ENCODE measurements at regions not wholly inside any gene's neighbourhood (a gene's known extent, or its start where the extent isn't known, plus 50 kb on each side); places are given as distances from the start of the nearest gene placed in this dataset.
"Not testable (repeated sequence)": the region's sequence is repeated elsewhere in the genome, so short reads cannot be mapped to it uniquely, and the experiment has no call there.

DNA sequence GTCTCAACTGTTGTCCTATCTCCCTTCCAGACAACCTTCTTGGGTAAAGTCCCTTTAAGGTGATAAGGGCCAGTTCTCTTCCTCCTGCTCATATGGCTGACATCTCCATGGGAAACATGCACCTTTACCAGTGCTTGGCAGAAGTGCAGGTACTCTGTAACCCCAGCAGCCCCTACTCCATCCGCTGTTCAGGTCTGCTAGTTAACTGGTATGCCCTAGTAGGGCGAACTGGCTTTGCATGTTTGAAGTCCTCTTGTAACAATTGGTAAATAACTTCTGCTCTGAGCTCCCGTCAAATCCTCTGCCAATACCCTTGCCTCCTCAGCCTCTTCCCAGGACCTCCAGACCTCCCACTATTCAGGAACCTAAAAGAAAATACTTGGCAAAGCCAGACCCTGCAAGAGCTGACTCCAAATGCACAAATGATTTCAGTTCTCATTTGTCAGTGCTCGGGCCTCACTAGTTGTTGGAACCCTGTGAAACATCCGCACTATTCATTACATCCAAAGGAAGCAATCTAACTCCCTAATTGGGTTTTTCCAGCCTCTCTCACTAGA is 703.7 kb downstream of the MAFB start:
- DNase-seq (ENCODE audit: low read depth): no peak

DNA sequence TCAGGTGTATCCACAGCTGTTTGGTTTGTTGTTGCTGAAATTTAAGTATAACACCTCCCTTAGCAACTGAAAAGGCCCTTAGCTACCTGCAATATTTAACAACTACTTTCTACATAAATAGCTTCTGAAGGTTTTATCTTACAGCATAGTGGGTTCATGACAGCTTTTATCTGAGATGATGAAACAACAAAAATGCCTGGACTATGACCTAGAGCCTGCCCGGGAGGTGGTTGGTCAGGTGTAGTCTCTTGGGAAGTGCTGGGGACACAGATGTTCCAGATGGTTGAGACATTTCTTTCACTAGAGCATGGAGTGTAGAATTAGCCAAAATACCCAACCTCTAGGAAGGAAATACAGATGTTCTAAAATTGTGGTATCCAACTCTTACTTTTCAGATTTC is 705.4 kb downstream of the MAFB start:
- no peak for DNase-seq (ENCODE audit: low read depth)

DNA sequence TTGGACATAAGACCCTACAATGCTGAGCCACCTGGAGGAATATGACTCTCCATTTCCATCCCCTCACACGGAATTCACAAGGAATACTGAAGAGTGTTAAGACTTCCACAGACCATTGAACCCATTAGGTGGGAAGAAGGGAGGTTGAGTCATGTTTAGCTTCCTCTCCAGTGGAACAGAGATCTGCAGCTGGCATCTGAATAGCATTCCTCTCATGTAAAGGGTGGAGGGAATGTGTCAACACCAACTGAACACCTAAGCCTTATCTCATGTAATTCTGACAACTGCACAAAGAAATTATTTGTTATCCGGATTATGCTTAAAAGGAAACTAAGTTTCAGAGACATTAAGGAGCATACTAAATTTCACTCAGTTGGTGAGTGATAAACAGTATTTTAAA is 705.9 kb downstream of the MAFB start:
- DNase-seq (ENCODE audit: low read depth): no peak

DNA sequence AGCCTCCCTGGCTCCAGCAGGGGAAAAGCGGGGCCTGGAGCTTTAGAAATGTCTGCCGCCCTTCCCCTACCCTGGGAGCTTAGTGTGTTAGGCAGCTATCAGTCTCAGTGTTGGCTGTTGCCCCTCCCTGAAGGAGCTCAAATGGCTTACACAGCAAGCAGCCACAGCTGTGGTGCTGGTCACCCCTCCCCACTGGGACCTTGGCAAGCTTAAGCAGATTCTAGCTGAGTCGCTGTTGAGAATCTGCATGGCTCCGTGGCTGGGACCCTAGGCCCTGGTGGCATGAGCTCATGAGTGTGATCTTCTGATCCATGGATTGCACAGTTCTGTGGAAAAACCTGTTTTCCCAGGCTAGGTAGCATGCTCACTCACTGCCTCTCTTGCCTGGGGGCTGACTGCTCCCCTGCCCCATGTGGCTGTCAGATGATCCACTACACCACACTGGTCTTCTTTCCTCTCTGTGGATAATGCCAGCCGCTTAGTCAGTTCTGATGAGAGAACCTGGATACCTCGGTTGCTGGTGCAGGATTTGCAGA is 714.0 kb downstream of the MAFB start:
- DNase-seq (ENCODE audit: low read depth): no peak

DNA sequence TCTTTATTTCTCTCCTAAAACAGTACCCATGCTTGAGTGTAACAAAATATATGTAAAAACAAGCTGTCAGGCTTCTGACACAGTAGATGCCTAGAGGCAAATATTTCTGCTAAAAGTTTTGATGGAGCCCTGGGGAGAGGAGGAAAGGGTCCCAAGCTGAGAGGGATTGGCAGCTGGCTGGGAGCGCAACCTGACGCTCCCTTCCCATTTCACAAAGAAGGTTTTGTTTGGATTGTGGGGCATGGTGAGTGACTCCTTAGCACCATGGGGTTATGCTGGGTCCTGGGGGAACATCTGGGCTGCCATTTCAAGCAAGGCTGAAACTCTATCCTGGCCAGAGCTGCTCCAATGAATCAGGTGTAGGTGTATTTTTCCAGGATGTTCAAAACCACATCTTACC is 720.5 kb downstream of the MAFB start:
- no peak for DNase-seq (ENCODE audit: low read depth)

DNA sequence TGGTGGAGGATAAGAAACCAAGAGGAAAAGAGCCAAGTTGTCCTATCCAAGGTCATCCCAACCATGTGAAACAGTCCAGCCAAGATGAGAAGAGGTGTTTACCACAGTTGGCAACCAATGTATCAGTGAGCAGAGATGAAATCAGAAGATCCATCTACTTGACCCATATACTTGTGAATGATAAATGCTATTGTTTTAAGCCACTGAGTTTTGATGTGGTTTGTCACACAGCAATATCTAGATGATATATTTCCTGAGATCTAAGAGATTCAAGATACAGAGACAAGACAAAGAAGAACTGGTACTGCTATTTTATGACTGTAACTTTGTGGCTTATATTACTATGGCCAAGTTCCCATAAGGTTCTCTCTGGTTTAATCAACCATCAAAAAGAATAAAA is 721.2 kb downstream of the MAFB start:
- DNase-seq (ENCODE audit: low read depth): no peak

DNA sequence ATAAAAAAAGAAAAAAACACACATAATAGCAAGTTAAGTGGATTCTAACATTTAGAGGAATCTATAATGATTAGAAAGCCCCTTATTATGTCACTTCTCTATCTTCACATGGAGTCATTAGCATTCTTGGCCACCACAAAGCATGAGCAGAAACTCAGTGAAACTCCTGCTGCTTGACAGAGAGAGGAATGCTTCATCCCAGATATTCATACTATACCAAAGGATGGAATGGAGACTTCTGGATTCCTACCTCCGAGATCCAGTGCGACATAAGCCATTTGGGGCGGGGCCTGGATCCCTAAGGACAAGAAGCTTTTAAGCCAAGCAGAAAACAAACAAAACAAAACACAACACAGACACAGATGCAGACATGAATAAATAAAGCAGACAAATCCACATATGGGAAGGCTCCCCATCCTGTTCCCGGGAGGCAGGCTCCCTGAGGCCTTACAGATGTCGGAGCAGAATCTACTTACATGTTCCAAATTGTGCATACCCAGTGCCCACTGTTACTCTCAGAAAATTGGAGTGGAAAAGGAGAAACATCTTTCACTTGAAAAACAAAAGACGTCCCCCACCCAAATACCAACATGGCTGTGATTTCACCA is 727.3 kb downstream of the MAFB start:
- no peak for DNase-seq (ENCODE audit: low read depth)

DNA sequence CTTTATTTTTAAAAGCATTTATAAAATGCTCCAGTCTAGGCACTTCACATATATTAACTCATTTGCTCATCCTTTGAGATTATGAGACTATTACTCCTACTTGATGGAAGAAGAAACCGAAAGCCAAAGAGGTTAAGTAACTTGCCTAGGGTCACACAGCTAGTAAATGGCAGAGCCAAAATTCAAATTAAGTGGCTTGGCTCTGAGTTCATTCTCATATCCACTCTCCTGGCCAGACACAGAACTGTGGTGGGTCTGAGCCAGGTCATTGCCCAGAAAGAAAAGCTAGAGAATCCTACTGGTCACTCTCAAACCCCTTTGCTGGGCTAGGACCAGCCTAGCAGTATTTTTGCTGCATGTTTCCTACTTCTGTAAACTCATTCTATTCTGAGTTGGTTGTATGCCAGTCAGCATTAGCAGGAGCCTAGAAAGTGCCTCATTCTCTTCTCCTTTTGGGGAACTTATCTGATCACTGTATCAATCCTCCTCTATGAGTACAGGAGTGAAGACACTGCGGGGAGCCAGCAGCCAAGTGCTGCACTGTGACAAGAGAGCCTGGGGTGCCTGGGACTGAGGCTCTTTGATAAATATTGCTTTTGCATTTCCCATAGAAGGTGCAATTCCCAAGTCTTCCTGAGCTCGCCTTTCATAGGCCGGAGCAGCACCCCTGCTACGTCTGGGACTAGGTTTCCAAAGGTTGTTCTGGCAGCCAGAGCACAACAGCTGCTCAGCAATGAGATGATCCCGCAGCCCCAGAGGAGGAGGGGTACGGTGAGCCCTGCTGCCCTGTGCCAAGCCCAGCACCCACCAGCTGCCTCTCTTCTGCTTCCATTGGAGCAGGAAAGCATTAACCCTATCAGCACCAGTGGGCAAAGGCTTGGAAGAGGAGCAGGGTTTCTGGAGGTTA is 728.3 kb downstream of the MAFB start:
- no peak for DNase-seq (ENCODE audit: low read depth)

DNA sequence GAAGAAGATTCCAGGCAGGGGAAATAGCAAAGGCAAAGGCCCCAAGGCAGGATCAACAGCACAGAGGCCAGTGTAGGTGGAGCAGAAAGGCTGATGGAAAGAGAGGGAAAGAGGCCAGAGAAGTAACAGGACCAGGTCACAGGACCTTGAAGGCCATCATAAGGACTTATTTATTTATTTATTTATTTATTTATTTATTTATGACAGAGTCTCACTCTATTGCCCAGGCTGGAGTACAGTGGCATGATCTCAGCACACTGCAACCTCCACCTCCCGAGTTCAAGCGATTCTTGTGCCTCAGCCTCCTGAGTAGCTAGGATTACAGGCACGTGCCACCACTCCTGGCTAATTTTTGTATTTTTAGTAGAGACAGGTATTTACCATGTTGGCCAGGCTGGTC is 731.1 kb downstream of the MAFB start:
- not testable (repeated sequence) for DNase-seq (ENCODE audit: low read depth)

DNA sequence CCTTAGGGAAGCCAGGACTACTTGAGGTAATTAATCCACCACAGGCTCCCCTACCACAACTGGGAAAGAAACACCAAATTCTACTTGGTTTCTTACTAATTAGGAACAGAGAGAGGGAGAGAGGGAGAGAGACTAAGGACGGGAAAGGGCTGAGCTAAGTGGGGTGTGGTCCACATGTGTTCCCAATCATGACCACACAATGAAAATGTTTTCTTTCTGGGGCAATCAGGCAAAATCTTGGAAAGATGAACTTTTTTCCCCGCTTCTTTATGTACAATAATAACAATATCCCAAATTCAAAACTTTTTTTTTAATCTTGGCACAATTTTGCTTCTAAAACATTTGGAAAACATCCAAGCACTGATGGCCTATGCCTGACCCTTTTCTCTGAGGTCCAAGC is 734.4 kb downstream of the MAFB start:
- DNase-seq (ENCODE audit: low read depth): no peak

DNA sequence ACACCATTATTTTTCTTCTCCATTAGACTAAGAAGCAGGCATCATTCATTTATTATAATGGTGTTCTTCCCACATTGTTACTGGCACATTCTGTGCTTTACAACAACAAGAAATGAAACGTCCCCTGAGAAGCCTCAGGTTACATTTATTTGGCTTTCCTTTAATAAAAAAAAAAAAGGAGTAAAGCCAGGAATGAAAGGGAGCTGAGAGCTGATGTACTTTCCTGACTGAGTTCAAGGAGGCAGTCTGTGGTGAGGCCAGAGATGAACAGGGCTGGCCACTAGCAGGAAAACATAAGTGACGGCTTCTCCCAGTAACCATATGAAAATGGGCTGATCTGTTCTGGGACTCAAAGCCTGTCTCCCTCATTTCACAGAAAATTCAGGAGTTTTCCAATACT is 742.1 kb downstream of the MAFB start:
- DNase-seq (ENCODE audit: low read depth): no peak

DNA sequence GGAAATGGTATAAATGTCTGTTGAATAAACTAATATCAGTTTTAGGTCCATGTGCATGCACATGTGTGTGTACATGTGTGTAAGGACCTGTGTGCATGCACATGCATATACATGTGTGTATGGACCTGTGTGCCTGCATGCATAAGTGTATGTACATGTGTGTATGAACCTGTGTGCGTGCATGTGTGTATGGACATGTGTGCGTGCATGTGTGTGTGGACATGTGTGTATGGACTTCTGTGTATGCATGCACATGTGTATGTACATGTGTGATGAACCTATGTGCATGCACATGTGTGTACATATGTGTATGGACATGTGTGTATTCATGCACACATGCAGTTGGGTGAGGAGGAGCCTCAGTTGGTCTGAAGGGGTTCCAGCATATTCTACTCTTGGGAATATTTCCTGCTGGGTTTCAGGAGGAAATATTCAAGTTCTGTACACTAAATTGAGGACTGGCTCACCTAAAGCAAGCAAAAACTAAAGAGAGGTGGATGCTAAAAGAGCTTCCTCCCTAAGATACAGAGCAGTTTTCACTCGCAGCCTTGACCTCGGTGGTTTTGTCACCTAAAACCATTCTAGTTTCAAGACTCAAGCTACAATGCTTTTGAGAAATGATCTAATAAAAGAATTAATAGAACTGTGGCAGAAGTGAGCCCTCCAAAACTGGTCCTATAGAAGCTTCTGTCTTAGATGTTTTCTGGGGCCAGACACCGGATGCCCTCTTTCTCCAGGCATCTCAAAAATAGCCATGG is 742.8 kb downstream of the MAFB start:
- no peak for DNase-seq (ENCODE audit: low read depth)

DNA sequence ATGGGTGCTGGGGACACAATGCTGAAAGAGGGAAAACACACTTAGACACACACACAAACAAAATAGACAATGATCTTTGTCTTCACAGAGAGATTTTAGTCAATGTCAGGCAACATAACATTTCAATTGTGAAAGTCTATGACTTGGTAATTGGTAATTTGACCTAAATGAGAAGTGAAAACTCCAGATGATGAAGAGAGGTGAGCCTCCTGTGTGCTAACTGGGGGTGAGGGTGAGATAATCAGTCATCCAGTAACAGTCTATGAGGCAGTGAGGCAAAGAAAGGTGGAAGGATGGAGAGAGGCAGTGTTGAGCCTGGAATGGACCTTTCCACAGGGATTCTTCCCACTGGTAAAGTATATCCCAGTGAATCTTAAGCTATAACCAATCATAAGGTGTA is 744.2 kb downstream of the MAFB start:
- no peak for DNase-seq (ENCODE audit: low read depth)

DNA sequence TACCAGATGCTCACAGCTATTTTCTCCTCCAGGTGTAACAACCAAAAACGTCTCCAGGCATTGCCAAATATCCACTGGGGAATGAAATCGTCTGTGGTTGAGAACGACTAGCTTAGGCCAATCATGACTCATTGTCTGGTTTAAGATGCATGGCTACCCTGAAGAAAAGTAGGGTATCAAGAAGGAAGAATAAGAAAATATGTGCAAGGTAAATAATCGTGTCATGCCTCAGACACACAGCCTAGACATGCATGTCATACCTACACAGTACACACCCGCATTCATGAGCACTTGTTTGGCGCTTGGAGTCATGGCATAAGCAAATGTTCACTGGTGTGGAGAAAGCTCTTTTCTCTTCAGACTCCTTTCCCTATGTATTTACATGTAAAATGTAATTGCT is 745.7 kb downstream of the MAFB start:
- DNase-seq (ENCODE audit: low read depth): no peak

DNA sequence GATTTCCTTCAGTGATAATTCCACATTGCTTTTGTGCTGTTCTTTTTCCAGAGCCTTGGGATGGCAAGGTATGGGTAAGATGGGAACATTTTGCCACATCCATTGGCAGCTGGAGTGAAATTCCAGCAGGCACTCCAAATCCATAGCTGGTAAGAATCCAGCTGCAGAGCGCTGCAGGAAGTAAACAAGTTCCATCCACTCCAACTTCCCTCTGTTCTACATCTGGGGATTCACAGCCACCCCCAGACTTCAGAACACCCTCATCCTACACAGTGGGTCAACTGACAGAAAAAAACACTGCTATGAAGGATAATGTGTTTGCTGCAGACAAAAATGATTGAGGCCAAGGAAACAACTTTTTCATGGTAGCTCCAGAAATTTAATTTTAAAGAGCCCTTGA is 747.8 kb downstream of the MAFB start:
- DNase-seq (ENCODE audit: low read depth): no peak

DNA sequence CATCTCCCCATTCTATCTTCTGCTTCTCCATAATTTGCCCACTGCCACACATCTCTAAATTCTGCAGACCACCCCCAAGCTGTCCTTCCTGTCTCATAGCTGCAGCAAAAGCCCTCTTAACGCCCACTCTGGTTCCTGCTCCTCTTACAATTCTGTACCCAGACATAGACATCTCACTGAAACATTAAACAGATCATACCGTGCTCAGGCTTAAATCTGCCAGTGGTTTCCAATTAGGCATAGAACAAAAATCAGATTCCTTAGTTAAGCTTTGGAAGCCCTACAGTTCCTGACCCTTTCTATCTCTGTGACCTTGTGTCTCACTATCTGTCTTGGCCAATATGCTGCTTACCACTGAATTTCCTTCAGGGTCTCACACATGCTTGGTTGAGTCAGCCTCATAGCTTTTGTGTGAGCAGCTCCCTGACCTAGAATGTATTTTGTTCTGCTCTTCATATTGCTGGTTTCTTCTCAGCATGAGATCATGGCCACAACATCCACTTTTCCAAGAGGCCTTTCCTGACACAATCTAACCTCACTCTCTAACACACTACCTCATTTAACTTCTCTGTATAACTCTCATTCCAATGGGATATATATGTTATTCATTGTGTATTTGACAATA is 749.7 kb downstream of the MAFB start:
- DNase-seq (ENCODE audit: low read depth): no peak

DNA sequence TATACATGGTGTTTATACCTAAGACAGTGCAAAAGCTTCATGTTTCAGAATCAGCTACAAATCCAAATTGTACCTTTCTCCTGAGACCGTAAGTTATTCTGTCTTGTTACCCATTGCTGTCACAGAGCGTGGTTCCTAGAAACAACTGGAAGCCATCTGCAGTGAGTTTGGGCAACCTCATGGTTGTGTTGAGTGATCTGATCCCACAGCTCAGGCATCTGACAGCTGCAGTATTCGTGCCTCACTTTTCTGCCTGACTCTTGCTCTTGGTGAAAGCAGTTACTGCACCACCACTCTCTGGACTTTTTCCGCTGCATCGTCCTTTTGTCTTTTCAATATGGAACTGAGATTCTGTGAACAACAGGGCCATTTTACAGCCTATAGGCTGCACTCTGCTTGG is 752.6 kb downstream of the MAFB start:
- no peak for DNase-seq (ENCODE audit: low read depth)

DNA sequence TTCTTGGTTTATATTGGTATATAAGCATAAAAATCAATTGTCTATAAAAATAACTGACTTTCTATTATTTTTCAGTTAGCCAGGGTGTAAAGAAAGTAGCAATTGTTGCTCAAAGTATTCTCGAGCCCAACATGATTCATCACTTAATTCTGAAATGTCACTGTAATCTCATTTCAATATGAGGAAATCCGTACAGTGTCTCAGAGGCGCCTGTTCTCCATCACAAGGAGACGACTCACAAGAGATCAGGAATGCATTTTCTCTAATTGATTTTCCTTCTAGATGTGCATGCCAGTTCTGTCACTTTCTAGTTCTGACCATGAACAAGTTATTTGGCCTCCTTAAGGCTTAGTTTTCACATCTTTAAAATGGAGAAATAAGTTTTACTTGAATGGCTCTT is 753.1 kb downstream of the MAFB start:
- no peak for DNase-seq (ENCODE audit: low read depth)

DNA sequence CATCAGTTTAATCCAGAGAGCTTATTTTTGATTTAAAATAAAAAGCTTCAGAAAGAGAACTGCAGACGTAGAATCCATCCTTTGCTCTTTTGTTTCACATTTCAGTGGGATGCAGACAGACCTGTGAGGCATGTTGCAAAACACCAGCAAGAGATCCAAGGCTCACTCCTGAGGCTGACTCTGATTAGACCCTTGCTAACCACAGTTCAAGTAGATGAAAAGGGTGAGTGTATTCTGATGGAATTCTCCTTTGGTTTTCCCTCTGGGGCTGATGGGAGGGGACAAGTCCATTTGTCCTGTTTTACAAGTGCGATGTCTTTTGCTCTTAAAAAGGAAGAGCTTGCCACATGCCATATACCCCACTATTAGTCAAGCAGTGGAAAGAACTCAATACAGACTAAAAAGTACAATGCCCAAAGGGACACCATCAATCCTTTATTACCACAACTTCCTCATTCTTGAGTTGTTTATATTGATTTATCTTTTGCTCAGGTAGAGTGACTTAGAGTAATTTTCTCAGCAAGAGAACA is 772.7 kb downstream of the MAFB start:
- no peak for DNase-seq (ENCODE audit: low read depth)

DNA sequence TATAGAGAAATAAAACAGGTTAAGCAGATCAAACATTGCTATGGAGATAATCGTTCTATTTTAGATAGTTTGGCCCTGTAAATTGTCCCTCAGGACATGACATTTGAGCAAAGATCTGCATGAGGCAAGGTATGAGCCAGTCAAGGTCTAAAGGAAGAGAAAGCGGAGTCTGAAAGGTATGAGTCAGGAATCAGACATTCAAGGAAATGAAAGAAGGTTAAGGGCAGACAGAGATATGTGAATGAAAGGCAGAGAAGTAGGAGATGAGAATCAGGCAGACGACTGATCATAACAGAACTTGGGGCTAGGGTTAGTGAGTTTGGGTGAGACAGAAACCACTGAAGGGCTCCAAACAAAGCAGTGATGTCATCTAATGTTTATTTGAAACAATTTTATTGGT is 775.8 kb downstream of the MAFB start:
- DNase-seq (ENCODE audit: low read depth): no peak

DNA sequence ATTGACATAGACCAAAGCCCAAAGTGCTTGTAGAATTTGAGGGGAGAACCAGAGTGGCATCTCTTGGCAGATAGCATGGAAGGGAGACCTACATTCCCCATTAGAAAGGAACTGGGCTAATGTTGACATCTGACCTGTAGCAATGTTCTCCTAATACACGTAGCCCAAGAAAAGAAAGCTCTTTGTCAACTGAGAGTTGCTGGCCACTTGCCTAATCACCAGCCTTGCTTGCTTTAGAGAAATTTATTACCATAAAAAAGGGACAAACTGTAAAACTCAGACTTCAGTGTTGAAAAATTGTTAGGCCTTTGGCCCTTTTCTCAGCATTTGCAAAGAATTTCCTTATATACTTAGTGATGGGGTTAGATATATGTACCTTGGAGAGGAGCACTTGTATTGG is 777.5 kb downstream of the MAFB start:
- DNase-seq (ENCODE audit: low read depth): no peak

DNA sequence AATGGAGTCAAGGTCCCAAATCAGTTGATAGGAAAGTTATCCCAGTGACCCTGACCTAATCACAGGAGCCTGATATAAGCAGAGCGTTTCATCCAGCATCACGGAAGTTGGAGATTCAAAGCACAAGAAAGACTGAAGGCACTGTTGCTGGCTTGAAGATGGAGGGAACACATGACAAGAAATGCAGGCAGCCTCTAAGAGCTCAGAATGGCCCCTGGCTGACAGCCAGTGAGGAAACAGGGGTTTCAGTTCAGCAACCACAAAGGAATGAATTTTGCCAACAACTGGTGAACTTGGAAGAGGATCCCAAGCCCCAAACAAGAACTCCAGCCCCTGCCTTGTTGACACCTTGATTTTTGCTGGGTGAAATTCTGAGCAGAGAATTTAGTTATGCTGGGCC is 778.5 kb downstream of the MAFB start:
- no peak for DNase-seq (ENCODE audit: low read depth)

All from stimulated activated CD4-positive, alpha-beta T cell treated with anti-CD3 and anti-CD28 coated beads, Interleukin-2, amount 100 ng/mL, for 4 hours (primary cell).